ENCODE measurements at regions not wholly inside any gene's neighbourhood (a gene's known extent, or its start where the extent isn't known, plus 50 kb on each side); places are given as distances from the start of the nearest gene placed in this dataset.

DNA sequence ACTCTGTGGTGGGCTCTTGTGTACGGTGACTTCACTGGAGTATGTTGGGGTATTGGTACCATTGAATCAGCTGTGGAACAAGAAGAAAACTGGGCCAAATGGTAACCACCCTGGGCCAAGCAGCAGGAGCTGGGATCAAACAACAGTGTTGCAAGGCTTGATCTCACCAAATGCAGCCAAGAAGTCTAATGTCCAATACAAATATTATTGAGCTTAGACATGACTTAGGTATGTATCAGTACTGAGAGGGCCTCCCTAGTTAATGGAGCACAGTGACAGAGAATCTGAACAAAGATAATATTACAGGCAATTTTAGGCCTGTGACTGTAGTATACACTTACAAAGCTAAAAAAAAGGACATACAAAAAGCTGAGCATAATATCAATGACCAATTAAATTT is 604.8 kb downstream of the PLA2G4A start:
- DNase-seq (ENCODE audit: low read depth) = peak; percentile 5

DNA sequence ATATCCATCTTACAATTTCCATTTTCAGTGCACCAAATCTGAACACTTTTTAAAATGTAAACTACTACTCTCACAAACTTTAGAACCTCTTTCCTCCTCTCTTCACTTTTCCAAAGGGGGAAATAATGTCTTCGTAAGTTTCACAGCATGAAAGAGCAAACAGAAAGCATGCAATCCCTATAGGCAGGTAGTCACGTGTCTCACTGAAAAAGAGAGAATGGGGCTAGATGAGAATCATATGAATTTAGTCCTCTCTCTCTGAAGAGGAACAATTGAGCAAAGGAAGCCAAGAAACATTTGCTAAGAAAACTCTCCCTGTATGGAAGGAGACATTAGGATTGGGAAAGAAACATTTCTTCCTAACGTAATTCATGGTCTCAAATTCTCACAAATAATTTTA is 613.9 kb downstream of the PLA2G4A start:
- DNase-seq (ENCODE audit: low read depth) = no peak

DNA sequence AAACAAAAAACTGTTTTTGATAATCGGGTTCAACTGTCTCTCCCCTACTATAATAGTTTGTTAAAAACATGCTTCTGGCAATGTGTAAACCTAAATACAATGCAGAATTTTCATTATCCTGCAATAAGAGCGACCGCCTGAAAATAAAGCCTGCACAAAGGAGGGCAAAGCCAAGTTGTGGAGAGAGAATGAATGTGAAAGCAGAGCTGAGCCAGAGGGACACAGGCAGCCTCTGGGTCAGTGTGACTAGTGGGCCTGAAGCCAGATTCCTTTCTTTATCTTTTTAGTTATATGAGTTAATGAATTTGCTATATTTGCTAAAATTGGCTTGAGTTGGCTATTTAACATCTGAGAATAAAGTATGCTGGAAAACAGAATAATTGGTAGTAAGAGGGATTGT is 615.2 kb downstream of the PLA2G4A start:
- no peak for DNase-seq (ENCODE audit: low read depth)

DNA sequence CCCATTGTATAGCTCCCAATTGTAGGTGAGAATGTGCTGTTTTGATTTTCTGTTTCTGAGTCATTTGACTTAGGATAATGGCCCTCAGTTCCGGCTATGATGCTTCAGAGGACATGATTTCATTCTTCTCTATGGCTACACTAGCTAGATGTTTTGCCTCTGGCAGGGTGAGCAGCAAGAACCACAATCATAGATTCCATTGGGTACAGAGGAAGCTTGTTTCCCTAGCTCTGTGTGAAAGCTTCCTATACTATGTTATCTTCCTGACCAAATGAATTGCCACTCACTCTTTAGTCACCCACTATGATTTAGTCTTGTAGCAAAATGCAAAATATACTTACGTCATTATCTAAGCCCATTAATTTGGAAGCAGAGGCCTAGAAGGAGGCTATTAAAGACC is 616.3 kb downstream of the PLA2G4A start:
- peak; percentile 1 for DNase-seq (ENCODE audit: low read depth)

DNA sequence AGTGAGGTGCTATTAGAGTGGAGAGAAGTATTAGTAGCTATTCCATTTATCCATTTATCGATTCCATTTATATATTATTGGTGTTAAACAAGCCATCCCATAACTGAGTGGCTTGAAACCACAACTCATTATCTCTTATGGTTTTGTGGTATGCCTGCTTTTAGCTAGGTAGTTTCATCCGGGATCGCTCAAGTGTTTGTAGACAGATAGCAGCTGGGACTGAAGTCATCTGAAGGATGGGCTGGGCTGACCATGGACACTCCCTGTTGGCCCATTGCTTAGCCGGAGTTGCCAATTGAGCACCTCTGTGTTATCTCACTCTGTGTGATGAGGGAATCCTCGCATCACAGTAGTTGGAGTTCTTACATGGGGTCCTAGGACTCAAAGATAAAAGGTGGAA is 622.5 kb downstream of the PLA2G4A start:
- no peak for DNase-seq (ENCODE audit: low read depth)

DNA sequence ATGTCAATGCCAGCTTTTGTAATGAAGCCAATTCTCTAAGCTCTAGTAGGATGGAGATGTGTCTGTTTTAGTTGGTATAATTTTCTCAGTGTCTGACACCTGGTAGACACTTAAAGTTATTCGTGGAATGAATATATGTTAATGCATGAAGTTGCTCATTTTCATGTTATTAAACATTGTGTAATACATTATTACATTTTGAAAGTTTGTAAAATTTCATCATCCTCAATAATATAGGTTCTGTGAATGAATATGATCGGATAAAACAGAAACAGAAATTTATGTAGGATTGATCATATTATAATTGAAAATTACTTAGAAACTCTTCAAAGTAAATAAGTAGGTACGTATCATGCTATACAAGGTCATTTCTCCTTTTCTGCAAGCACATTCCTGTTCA is 625.3 kb downstream of the PLA2G4A start:
- DNase-seq (ENCODE audit: low read depth) = no peak

DNA sequence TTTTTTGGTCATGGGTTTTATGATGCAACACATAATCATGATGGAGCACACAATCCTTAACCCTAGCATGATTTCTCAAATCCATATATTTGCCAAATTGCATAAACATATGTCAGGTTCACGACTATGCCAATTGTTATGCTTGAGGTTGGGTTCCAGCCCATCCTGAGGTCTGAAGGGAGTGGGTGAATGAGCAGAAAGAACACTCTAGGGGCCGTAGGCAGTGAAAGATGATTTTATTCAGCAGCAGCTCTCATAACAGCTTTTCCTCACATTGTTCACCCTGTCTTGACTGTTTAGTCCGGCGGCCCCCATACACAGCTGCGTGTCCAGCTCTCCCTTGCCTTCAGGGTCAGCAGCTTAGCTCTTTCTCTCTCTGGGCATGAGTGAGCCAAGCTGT is 627.7 kb downstream of the PLA2G4A start:
- DNase-seq (ENCODE audit: low read depth) = no peak

DNA sequence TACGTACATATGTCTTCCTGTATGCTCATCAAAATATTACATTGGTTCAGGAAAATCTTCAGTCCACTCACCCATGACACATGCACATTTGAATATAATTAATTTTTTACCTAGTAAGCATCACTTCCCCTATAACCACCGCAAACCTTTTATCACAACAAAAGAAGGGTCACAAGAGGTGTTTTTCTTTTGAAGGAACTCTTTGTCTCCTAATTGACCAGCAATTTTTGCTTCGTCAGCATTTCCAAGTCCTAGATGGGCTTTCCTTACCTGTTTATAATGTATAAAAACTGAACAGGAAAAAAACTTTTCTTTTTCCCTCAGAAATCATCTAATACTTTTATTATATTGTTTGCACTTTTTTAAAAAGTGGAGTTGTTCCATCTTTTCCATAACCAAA is 631.3 kb downstream of the PLA2G4A start:
- DNase-seq (ENCODE audit: low read depth) = no peak

DNA sequence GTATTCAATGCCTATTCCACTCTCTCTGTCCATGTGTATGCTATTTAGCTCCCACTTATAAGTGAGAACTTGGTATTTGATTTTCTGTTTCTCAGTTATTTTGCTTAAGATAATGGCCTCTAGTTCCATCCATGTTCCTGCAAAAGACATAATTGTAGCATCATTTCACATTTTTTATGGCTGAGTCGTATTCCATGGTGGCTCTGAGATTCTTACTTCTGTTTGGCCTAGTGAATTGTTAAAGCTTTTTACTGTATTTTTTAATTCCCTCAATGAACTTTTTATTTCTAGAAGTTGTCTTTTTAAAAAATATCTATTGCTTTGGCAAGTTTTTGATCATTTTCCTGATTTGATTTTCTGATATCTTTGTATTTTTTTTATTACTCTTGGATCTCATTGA is 635.6 kb downstream of the PLA2G4A start:
- no peak for DNase-seq (ENCODE audit: low read depth)

DNA sequence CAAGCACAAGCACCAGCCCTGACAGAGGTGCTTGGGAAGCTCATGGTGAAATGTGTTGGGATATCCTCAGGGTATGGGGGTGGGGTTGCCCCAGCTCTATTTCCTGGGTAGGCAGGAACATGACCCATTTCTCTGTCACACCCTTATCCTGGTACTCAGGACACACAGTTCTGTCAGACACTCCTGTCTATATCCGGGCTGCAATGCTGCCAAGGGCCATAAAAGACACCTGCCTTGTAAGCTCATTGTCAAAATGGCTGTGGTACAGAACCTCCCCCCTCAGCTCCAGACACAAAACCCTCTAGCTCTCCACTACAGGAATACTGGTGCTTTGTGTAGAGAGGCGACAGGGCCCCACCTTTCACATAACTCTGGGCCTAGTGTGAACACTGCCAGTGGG is 636.7 kb downstream of the PLA2G4A start:
- no peak for DNase-seq (ENCODE audit: low read depth)

DNA sequence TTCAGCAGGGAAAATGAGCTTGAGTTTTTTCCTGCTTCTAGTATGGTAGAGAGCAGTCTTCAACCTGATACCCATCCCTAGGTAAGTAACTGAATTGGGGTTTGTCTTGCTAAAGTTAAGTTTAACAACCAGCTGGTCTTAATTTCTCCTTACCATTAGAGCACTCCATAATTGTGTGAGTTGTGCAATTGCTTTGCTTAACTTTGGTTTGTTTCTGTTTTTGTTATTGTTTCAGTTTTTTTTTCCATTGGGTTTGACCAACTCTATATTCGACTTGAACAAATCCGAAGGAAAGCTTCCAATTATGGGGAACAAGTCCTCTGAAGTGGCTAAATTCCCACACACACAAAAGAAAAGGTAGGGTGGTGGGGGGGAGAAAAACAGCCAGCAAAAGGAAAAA is 641.1 kb downstream of the PLA2G4A start:
- no peak for DNase-seq (ENCODE audit: low read depth)

DNA sequence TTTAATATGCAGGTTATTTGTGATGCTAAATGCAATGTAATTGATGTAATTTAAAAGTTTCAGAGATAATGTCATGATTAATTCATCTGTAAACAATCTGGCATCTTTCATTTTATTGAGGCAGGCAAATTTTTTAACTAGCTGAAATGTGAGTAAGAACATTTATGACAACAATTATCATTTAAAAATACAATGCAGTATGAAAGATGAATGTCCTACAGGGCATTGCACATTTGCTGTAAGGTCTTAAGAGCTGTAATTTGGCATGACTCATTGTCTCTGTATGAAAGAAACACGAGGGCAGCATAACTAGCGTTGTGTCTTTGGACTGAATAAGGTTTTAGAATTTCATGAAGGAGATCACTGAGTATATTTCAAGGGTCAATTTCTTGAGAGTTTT is 642.8 kb downstream of the PLA2G4A start:
- peak; percentile 27 for DNase-seq (ENCODE audit: low read depth)

DNA sequence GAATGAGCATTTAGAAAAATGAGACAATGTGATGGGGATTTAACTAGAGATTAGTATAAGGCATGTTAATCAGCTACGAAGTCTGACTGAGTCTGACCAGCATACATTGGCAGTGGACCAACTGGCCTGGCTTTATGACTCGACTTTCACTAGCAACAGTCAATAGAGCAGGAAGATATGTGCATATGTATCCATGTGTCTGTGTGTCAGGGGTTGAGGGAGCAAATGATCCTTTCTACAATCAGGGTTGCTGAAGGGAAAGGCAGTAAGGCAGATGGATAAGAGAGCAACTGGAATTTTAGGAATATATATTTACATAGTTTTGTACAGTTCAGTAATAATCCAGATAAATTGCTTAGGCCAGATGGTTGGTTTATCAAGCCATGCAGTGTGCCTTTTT is 645.6 kb downstream of the PLA2G4A start:
- peak; percentile 38 for DNase-seq (ENCODE audit: low read depth)

DNA sequence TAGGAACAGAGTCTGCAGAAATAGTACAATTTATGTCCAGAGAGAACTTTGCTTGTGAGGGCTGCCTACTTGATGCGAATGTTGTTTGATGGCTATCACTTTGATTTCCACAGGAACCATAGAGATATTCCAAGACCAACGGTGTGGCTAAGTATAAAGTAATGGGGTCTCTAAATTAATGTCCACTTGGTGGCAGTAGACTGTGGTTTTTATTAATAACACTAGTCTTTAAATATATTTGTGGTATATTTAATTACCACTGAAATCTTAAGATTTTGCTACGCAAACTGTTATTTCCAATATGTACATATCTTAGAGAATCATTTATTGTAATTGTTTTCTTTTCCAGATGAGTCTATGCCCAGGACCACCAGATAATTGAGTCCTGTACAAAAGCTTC is 647.9 kb downstream of the PLA2G4A start:
- DNase-seq (ENCODE audit: low read depth) = no peak

DNA sequence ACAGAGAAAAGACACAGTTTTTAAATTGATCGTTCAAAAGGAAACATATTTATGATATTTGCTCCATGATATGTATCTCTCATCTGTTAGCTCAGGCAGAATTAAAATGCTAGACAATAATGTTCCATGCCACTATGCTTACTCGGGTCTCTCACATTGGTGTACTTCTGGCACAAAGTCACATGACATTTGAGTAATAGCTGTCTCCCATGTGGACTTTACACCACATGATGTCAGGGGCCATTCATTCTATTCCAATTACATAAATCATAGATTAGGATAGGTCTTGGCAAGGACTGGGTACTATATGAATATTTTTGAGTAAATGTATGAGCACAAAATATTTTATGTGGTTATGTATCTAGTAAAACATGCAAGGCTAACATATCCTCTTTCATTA is 648.4 kb downstream of the PLA2G4A start:
- DNase-seq (ENCODE audit: low read depth) = no peak

DNA sequence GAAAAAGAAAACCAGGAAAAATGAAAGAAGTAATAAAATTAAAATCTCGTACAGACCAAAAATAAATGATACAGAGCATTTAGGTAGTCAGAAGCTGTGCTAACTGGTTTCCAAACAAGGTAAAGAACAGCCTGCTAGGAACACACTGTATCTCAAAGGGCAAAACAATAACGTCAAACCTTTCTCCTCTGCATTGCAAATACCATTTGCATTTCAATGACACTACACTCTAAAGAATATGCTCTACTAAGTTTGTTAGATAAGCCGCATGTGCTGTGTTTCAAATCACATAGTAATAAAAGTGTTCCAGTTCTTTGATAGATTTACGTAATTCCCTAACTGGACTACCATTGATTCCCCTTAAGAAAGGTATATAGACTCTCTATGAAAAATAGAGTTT is 648.8 kb downstream of the PLA2G4A start:
- no peak for DNase-seq (ENCODE audit: low read depth)

DNA sequence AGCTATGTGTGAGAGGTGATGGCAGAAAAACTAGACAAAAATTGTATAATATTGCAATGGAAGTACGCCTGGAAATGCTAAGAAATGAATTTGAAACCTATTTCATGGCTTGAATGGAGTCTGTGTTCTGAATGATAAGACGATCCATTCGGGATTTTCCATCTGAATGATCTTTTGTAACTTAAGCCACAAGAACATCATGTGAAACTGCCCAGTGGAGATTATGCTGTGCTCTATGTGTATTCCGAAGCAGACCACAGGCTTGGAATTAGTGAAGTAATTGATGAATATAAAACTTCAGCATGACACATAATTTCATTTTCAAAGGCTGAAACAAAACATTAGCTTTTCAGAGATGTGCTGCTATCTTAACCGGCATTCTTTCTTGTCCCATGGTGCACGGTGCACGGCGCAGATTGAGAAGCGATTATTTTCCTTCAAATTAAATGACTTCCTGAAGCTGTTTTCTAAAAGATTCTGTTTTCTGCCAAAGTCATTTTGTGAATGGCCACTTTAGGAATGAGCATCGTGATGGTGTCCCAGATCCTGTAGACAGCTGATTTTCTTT is 652.9 kb downstream of the PLA2G4A start:
- DNase-seq (ENCODE audit: low read depth) = no peak

DNA sequence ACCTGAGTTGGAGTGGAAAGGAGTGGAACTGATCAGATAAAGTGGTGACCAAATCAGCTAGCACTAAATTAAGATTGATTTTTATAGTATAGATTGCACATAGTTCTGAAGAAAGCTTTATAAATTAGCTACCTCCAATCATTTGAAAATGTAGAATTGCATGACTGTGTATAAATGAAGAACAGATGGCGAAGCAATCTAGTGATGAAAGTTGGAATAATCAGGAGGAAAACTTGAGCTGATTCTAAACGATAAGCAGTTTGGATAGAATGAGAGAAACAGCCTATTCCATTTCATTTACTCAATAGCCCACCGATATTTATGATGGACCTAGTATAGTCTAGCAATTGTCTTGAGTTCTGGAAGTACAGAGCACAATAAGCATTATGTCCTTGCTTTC is 661.5 kb downstream of the PLA2G4A start:
- no peak for DNase-seq (ENCODE audit: low read depth)

DNA sequence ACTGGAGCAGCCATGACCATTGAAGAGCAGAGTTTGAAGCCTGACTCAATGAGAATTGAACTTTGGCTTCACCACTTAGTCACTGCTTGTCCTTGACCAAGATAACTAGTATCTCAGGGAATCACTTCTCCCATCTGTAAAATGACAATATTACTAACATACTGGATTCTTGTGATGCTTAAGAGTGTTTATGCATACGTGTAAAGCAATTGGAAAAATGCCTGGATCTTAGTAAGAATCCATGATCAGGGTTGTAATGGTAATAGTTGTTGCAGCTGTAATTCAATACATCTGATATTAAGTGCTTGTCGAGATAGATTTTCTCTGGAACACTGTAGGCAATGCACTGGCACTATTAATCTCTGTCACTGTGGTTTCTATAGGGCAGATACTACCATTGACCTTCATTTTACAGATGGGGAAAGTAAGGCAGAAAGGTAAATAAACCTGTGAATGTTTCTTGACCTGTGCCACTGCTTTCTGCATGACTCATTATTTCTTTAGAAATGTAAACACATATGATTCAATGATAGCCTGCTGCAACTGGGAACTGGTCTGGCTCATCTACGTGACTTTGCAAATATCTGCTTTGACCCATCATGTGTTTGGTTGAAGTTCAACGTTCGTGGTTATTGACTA is 662.5 kb downstream of the PLA2G4A start:
- peak; percentile 16 for DNase-seq (ENCODE audit: low read depth)

DNA sequence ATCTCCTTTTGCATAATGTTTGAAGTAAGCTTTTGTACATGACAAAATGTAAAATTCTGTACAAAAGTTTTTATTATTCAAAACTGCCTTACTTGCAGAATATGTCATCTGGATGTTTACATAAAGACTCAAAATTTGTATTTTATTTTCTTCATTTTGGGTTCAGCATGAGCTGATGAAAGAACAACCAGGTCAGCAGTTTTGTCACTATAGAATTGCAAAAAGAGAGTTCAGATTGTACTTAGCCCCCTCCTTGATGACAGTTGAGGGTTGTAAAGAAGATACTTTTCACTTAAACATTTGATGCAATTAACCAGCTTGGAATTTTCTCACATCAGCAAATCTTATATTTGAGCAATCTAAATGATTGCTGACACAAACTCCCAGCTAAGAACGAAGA is 669.3 kb downstream of the PLA2G4A start:
- DNase-seq (ENCODE audit: low read depth) = no peak

DNA sequence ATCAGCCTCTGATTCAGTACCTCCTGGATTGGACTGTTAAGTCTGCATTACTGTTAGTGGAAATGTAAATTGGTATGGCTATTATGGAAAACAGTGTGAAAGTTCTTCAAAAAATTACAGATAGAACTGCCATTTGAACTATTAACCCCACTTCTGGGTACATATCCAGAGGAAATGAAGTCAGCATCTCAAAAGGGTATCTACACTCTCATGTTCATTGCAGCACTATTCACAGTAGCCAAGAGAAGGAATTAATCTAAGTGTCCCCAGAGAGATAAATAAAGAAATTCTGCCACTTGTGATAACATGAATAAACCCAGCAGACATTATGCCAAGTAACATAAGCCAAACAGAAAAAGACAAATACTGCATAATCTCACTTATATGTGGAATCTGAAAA is 676.0 kb downstream of the PLA2G4A start:
- no peak for DNase-seq (ENCODE audit: low read depth)

DNA sequence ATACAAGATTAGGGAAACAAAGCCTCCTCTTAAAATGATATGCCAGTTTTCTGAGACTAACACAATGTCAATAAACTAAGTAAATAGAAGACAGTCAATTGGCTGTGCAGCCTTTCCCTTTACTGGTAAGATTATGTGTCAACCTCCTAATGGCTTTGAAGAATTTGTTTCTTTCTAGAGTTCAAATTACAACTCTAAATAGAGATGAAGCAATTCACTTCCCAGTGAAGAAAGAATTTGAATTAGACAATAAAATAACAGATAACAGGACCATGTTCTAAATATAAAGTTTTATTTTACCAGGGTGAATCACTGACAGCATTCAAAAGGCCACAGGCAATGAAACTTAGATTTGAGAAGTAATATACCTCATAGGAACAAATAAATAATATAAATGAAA is 680.3 kb downstream of the PLA2G4A start:
- DNase-seq (ENCODE audit: low read depth) = no peak

DNA sequence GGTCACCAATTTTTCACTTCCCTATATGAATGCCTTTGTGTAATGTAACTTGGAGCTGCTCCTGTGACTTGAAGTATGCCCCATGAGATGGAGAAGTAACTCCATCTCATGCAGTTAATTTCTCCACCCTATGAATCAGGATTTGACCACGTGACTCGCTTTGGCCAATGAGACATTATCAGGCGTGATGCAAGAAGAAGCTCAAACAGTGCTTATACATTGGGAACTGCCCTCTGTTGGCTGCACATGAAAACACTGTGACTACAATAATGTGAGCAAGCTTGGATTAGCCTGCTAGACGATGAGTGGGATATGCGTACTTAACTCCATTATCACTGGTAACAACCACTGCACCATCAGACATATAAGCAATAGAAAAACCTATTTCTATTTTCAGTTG is 684.4 kb downstream of the PLA2G4A start:
- no peak for DNase-seq (ENCODE audit: low read depth)

DNA sequence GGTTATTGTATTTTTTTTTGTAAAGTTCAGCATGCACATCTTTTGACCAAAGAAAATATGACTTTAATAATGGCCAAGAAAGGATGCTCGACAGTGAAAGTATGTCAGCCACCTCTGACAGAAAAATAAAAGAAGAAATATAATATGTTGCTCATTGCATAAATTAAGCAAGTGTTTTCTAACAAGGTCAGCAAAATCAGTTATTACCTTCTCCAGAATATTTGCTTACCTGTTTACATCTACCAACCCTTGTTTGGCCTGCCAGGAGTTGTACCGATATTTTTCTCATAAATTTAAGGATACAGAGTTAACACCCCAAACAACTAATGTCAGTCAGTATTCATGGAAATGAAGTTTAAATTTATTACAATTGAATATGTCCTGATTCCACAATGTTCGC is 685.4 kb downstream of the PLA2G4A start:
- no peak for DNase-seq (ENCODE audit: low read depth)

DNA sequence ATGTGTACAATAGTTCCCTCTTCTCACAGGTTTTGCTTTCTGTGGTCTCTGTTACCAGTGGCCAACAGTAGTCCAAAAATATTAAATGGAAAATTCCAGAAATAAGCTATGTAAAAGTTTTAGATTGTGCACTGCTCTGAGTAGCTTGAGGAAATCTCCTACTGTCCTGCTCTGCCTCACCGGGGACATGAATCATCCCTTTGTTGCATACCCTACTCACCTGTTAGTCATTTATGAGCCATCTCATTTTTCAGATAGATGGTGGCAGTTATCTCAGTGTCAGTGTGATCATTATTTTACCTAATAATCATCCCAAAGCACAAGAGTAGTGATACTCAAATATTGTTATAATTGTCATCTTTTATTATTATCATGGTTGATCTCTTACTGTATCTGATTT is 688.1 kb downstream of the PLA2G4A start:
- DNase-seq (ENCODE audit: low read depth) = no peak
